Adrenal gland (tissue), 5 donors: ENCODE measurements at regions not wholly inside any gene's neighbourhood (a gene's known extent, or its start where the extent isn't known, plus 50 kb on each side); places are given as distances from the start of the nearest gene placed in this dataset.

ENCODE experiments used
- CTCF ChIP-seq, 6 experiments: fragments of 450-650 bp in 4 of 6; fragments of 200-600 bp in 2 of 6; sonication (generic) in 1 of 6; IDR thresholded peaks; 1 replicate in 5 of 6; 2 replicates in 1 of 6; pipeline versions ENCODE4 v1.5.1 to v1.8.0; 2016 to 2021; ENCODE audit warnings: antibody characterized with exemption in 6 of 6, mild to moderate bottlenecking in 2 of 6, moderate library complexity in 1 of 6
- POLR2A ChIP-seq, 2 donors: fragments of 450-650 bp; IDR thresholded peaks; one replicate each; pipeline ENCODE4 v1.6.1; 2017; ENCODE audit warnings: antibody characterized with exemption in 2 of 2, mild to moderate bottlenecking in 2 of 2, moderate library complexity in 1 of 2
- donor health status: DM: no; HTN: no; CAD: no.

GRCh38 chr16:6558661-6559060, 774.0 kb upstream of the RBFOX1 start:
- no peak for TF ChIP-seq POLR2A (IDR thresholded peaks at IDR 0.05)
- TF ChIP-seq CTCF (IDR thresholded peaks at IDR 0.05): no peak
